Heart right ventricle (tissue), 16 donors: ENCODE measurements at regions not wholly inside any gene's neighbourhood (a gene's known extent, or its start where the extent isn't known, plus 50 kb on each side); places are given as distances from the start of the nearest gene placed in this dataset.

Source experiments
- ATAC-seq, 8 donors: fragments of 200-7000 bp; cut with Tn5 transposase; one replicate each; pipeline ENCODE4 v1.9.1; 2020; ENCODE audit warnings: mild to moderate bottlenecking in 8 of 8, moderate library complexity in 8 of 8, moderate number of reproducible peaks in 1 of 8
- DNase-seq, 2 donors: peaks; one replicate each; pipeline ENCODE4 v3.0.0-alpha.2; 2020
- H3K27ac ChIP-seq, 10 donors: fragments of 200-600 bp; sonication (generic) in 2 of 10; one replicate each; pipeline versions ENCODE4 v1.5.0 to v1.8.0; 2020 to 2022; ENCODE audit warnings: mild to moderate bottlenecking in 3 of 10
- H3K27me3 ChIP-seq, 7 donors: fragments of 200-600 bp; one replicate each; pipeline ENCODE4 v1.8.0; 2021 to 2022; ENCODE audit warnings: mild to moderate bottlenecking in 2 of 7
- H3K36me3 ChIP-seq, 9 donors: fragments of 200-600 bp; sonication (generic) in 1 of 9; one replicate each; pipeline versions ENCODE4 v1.5.0 to v1.8.0; 2020 to 2022; ENCODE audit warnings: mild to moderate bottlenecking in 2 of 9
- H3K4me1 ChIP-seq, 9 donors: fragments of 200-600 bp; sonication (generic) in 1 of 9; one replicate each; pipeline versions ENCODE4 v1.5.0 to v1.8.0; 2020 to 2022; ENCODE audit warnings: mild to moderate bottlenecking in 4 of 9
- H3K4me3 ChIP-seq, 10 donors: fragments of 200-600 bp; sonication (generic) in 2 of 10; one replicate each; pipeline versions ENCODE4 v1.5.0 to v1.8.0; 2020 to 2022; ENCODE audit warnings: mild to moderate bottlenecking in 7 of 10, moderate library complexity in 2 of 10
- H3K9me3 ChIP-seq, 11 donors: fragments of 200-600 bp in 10 of 11; sonication (generic) in 2 of 11; one replicate each; pipeline versions ENCODE4 v1.5.0 to v1.8.0; 2013 to 2022; ENCODE audit warnings: mild to moderate bottlenecking in 2 of 11, control low read depth in 1 of 11, moderate library complexity in 1 of 11
- CTCF ChIP-seq, 9 donors: fragments of 200-600 bp; sonication (generic) in 2 of 9; IDR thresholded peaks; one replicate each; pipeline versions ENCODE4 v1.5.0 to v1.8.0; 2021 to 2022; ENCODE audit warnings: antibody characterized with exemption in 9 of 9, mild to moderate bottlenecking in 5 of 9, moderate library complexity in 1 of 9
- WGBS, 2 donors: extraction: QIAGEN DNeasy Blood & Tissue Kit; methylation state at CpG; one replicate each; pipeline ENCODE4 v1.1.7; 2013; ENCODE audit warnings: inconsistent platforms in 1 of 2; 5-methylcytosine and 5-hydroxymethylcytosine counted together
- intact Hi-C, 10 donors: fragments of 100-400 bp; cut with DNase I; formaldehyde crosslinking; loops; one replicate each; pipeline versions ENCODE4 v1.11.1 to v1.14.2; 2022
- donor health status: Arrhythmogenic right ventricular cardiomyopathy.
- donor health status: ischemic (EF 13 %, LVEDD 7.1; RV severe dilation, severe dysfunction).
- donor health status: healthy with polysubstance abuse.
- donor health status: DM: no; HTN: yes; CAD: no.
- donor health status: DM: no; HTN: no; CAD: no.
- donor health status: ischemic (EF 25% LVEDD 6.9; RV normal size, moderate dysfunction).
- donor health status: ischemic (EF 25% LVEDD 5.7; RV mildly dilated, moderate dysfunction).
- donor health status: healthy.
- donor health status: DM: yes; HTN: yes; CAD: no.
- donor health status: Ischemic cardiomyopathy.
- donor health status: ischemic (EF 35%, LVEDD 5.7; RV mildly dilated, moderate dysfunction).
- donor health status: nonischemic (EF 11% LVEDD 7.7; RV severe dilation, severe dysfunction).
- donor health status: DM: yes; HTN: yes; CAD: no.
- donor health status: PGD.
- donor health status: ischemic (EF 29% LVEDD 5.4; RV normal size, mild dysfunction).
- donor health status: nonischemic (EF 23%, LVEDD 6.1; RV moderate dilation, normal function).

- TF ChIP-seq CTCF (IDR thresholded peaks at IDR 0.05): no peak
- WGBS, 2 donors: 60 to 68% methylated on average over 9 of the region's 9 CpGs
- intact Hi-C loops: no loop called here
- DNase-seq (no peak), ATAC-seq (no peak)
- Histone ChIP-seq H3K27me3 (no peaks in the 10 kb centered on the region), H3K4me1 (no peaks in the 10 kb centered on the region), H3K27ac (no peak overlapping the region), H3K9me3 (peaks cover 0 to 9% (median 0%) of the 10 kb centered on the region in 11 donors), H3K36me3 (no peaks in the 10 kb centered on the region), H3K4me3 (no peak overlapping the region)
Measured at GRCh38 chr7:24229481-24230226, 54.3 kb upstream of the NPY start.

GRCh38 chr7:24231493-24231892 lies 52.5 kb upstream of the NPY start:
- ATAC-seq (no peak), DNase-seq (no peak)
- no peak overlapping the region for H3K4me3 ChIP-seq
- H3K27me3 ChIP-seq: no peaks in the 10 kb centered on the region
- TF ChIP-seq CTCF (IDR thresholded peaks at IDR 0.05): no peak
- intact Hi-C loops: no loop called here
- no peak overlapping the region for H3K27ac ChIP-seq
- no peaks in the 10 kb centered on the region for H3K4me1 ChIP-seq
- H3K9me3 ChIP-seq: no peaks in the 10 kb centered on the region
- H3K36me3 ChIP-seq: no peaks in the 10 kb centered on the region

GRCh38 chr7:24233386-24233785 lies 50.6 kb upstream of the NPY start:
- WGBS, 2 donors: 79 to 81% methylated on average over 2 of the region's 2 CpGs
- DNase-seq (no peak), ATAC-seq (no peak)
- H3K4me1 ChIP-seq: no peaks in the 10 kb centered on the region
- H3K4me3 ChIP-seq: no peak overlapping the region
- no peak overlapping the region for H3K27ac ChIP-seq
- intact Hi-C loops: no loop called here
- no peak for TF ChIP-seq CTCF (IDR thresholded peaks at IDR 0.05)
- H3K36me3 ChIP-seq: no peaks in the 10 kb centered on the region
- H3K9me3 ChIP-seq: no peaks in the 10 kb centered on the region
- H3K27me3 ChIP-seq: no peaks in the 10 kb centered on the region
